CD14-positive monocyte (primary cell): ENCODE measurements at regions not wholly inside any gene's neighbourhood (a gene's known extent, or its start where the extent isn't known, plus 50 kb on each side); places are given as distances from the start of the nearest gene placed in this dataset.
"Not testable (repeated sequence)": the region's sequence is repeated elsewhere in the genome, so short reads cannot be mapped to it uniquely, and the experiment has no call there.

Experiments
- DNase-seq, 3 donors: peaks; one replicate each; pipeline ENCODE4 v3.0.0-alpha.2; 2011 to 2022
- H2AFZ ChIP-seq: 2 replicates; pipeline ENCODE4 v1.6.0; 2012; ENCODE audit warnings: mild to moderate bottlenecking, low read depth, low read length, inconsistent platforms; ENCODE audit not compliant: insufficient read depth, poor library complexity, severe bottlenecking
- H3K27ac ChIP-seq, 2 donors: 1 replicate in 1 of 2; 2 replicates in 1 of 2; pipeline ENCODE4 v1.5.1; 2012 to 2013; ENCODE audit warnings: low read length in 2 of 2, control low read depth in 1 of 2, inconsistent platforms in 1 of 2, low read depth in 1 of 2, mild to moderate bottlenecking in 1 of 2
- H3K27me3 ChIP-seq, 2 donors: one replicate each; pipeline versions ENCODE4 v1.6.0 to v1.6.1; 2011 to 2013; ENCODE audit warnings: low read length in 2 of 2; ENCODE audit not compliant: control insufficient read depth in 2 of 2, insufficient read depth in 2 of 2
- H3K36me3 ChIP-seq, 2 donors: replicated peaks in 1 of 2; 1 replicate in 1 of 2; 2 replicates in 1 of 2; pipeline versions ENCODE4 v1.5.1 to v1.6.1; 2012 to 2013; ENCODE audit warnings: low read length in 2 of 2, control low read depth in 1 of 2, inconsistent platforms in 1 of 2, mild to moderate bottlenecking in 1 of 2; ENCODE audit not compliant: insufficient read depth in 2 of 2, control insufficient read depth in 1 of 2
- H3K4me1 ChIP-seq, 2 donors: 1 replicate in 1 of 2; 2 replicates in 1 of 2; pipeline versions ENCODE4 v1.5.1 to v1.6.1; 2012 to 2013; ENCODE audit warnings: low read length in 2 of 2, control low read depth in 1 of 2, inconsistent platforms in 1 of 2, mild to moderate bottlenecking in 1 of 2, moderate library complexity in 1 of 2; ENCODE audit not compliant: insufficient read depth in 2 of 2, control insufficient read depth in 1 of 2
- H3K4me2 ChIP-seq: replicated peaks from 2 replicates; pipeline ENCODE3; 2012; ENCODE audit warnings: low read length, moderate library complexity, mild to moderate bottlenecking; ENCODE audit not compliant: poor library complexity, severe bottlenecking; ENCODE audit errors: extremely low read depth
- H3K4me3 ChIP-seq, 3 experiments: fragments of 200-600 bp in 1 of 3; sonication (generic) in 1 of 3; replicated peaks in 1 of 3; 1 replicate in 2 of 3; 2 replicates in 1 of 3; pipeline ENCODE4 v1.5.1; 2011 to 2013; ENCODE audit warnings: low read length in 3 of 3, mild to moderate bottlenecking in 3 of 3, control low read depth in 2 of 3, low read depth in 2 of 3, inconsistent platforms in 1 of 3, moderate library complexity in 1 of 3
- H3K79me2 ChIP-seq: 2 replicates; pipeline ENCODE4 v1.6.0; 2012; ENCODE audit warnings: mild to moderate bottlenecking, control low read depth, inconsistent platforms, low read length, moderate library complexity; ENCODE audit not compliant: insufficient read depth
- H3K9ac ChIP-seq: 2 replicates; pipeline ENCODE4 v1.6.0; 2017; ENCODE audit warnings: low read length, mild to moderate bottlenecking; ENCODE audit not compliant: insufficient read depth, poor library complexity, severe bottlenecking
- H3K9me3 ChIP-seq, 2 donors: replicated peaks in 1 of 2; 1 replicate in 1 of 2; 2 replicates in 1 of 2; pipeline versions ENCODE4 v1.5.1 to v1.6.1; 2012 to 2013; ENCODE audit warnings: low read length in 2 of 2, control low read depth in 1 of 2; ENCODE audit not compliant: control insufficient read depth in 1 of 2, insufficient read depth in 1 of 2
- H4K20me1 ChIP-seq: 2 replicates; pipeline ENCODE4 v1.6.0; 2012; ENCODE audit warnings: mild to moderate bottlenecking, low read length, control low read depth, moderate library complexity; ENCODE audit not compliant: insufficient read depth
- H3K27ac Mint-ChIP-seq, 7 donors: one replicate each; pipeline ENCODE4 v1.8.0; 2020; ENCODE audit warnings: mild to moderate bottlenecking in 7 of 7, mixed read lengths in 7 of 7, moderate library complexity in 6 of 7, inconsistent platforms in 2 of 7
- H3K27me3 Mint-ChIP-seq, 3 donors: one replicate each; pipeline ENCODE4 v1.8.0; 2021 to 2022; ENCODE audit warnings: low read depth in 3 of 3, mild to moderate bottlenecking in 3 of 3, mixed read lengths in 3 of 3, moderate library complexity in 3 of 3, inconsistent platforms in 1 of 3
- H3K36me3 Mint-ChIP-seq, 2 donors: one replicate each; pipeline ENCODE4 v1.8.0; 2020; ENCODE audit warnings: mixed read lengths in 2 of 2, inconsistent platforms in 1 of 2, mild to moderate bottlenecking in 1 of 2
- H3K4me1 Mint-ChIP-seq: one replicate; pipeline ENCODE4 v1.8.0; 2020; ENCODE audit warnings: mild to moderate bottlenecking, mixed read lengths
- H3K4me3 Mint-ChIP-seq, 2 donors: one replicate each; pipeline ENCODE4 v1.8.0; 2020; ENCODE audit warnings: mild to moderate bottlenecking in 2 of 2, mixed read lengths in 2 of 2, moderate library complexity in 1 of 2
- H3K9me3 Mint-ChIP-seq, 7 donors: one replicate each; pipeline ENCODE4 v1.8.0; 2020 to 2022; ENCODE audit warnings: mixed read lengths in 7 of 7, mild to moderate bottlenecking in 6 of 7, moderate library complexity in 6 of 7, inconsistent platforms in 2 of 7
- WGBS: methylation state at CpG from one replicate; pipeline ENCODE4 v1.1.5; 2013; ENCODE audit warnings: missing lambda C conversion rate; ENCODE audit not compliant: insufficient coverage; 5-methylcytosine and 5-hydroxymethylcytosine counted together
- intact Hi-C, 2 donors: fragments of 100-400 bp; cut with micrococcal nuclease; formaldehyde crosslinking; loops; one replicate each; pipeline versions ENCODE4 v1.15.0 to v1.15.1; 2023
- TF ChIP-seq, protein P1 (sequence below): fragments of 200-600 bp; IDR thresholded peaks from one replicate; pipeline ENCODE4 v1.8.0; 2022; ENCODE audit warnings: antibody characterized with exemption, mild to moderate bottlenecking

DNA sequence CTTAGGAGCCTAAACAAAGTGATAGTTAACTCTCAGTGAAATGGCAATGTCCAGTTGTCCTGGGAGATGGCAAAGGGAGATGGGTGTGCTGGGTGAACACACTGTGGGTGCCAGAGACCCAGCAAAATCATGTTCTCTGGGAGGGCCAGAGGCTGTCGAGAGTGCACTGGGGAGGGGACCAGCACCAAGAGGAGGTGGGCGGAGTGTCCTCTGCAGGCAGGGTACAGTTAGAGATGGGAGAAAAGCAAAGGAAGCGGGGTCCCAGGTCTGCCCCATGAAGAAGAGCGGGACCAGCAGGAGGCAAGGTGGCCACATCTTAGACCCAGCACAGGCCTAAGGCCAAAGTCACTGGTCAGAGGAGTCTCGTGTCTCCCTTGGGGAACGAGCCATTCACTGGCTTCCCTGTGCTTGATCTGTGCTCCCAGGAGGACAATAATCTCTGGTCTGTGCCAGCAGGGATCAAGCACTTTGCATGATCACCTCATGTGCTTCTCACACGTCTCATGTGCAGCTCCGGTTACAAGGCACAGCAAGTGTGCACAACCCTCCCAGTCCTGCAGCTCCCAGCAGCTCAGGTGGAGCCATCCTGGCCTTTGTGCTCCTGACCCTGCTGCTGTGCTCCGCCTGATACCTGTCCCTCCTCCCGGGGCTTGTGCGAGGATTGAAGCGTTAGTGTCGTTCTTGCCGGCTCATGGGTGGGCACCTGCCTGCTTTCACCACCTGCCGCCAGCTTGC lies 100.9 kb downstream of the FAM53A start:
- H2AFZ ChIP-seq: no peak overlapping the region
- Mint-ChIP-seq H3K4me3 (no peak overlapping the region), H3K4me1 (peaks cover 8% of the 10 kb centered on the region), H3K27me3 (peaks cover 0 to 8% (median 2%) of the 10 kb centered on the region in 3 donors), H3K36me3 (no peaks in the 10 kb centered on the region), H3K27ac (no peak overlapping the region), H3K9me3 (peaks cover 0 to 12% (median 4%) of the 10 kb centered on the region in 7 donors)
- peaks cover 2 to 7% of the 10 kb centered on the region in 2 donors for H3K9me3 ChIP-seq
- WGBS: 97% methylated on average over 14 of the region's 15 CpGs
- peaks cover 12 to 13% of the 10 kb centered on the region in 2 donors for H3K4me1 ChIP-seq
- H3K27me3 ChIP-seq: no peaks in the 10 kb centered on the region
- TF ChIP-seq, protein P1, sequence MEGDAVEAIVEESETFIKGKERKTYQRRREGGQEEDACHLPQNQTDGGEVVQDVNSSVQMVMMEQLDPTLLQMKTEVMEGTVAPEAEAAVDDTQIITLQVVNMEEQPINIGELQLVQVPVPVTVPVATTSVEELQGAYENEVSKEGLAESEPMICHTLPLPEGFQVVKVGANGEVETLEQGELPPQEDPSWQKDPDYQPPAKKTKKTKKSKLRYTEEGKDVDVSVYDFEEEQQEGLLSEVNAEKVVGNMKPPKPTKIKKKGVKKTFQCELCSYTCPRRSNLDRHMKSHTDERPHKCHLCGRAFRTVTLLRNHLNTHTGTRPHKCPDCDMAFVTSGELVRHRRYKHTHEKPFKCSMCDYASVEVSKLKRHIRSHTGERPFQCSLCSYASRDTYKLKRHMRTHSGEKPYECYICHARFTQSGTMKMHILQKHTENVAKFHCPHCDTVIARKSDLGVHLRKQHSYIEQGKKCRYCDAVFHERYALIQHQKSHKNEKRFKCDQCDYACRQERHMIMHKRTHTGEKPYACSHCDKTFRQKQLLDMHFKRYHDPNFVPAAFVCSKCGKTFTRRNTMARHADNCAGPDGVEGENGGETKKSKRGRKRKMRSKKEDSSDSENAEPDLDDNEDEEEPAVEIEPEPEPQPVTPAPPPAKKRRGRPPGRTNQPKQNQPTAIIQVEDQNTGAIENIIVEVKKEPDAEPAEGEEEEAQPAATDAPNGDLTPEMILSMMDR: no peak
- H3K79me2 ChIP-seq: peaks cover 4% of the 10 kb centered on the region
- no peak overlapping the region for H3K27ac ChIP-seq
- H3K4me3 ChIP-seq: no peak overlapping the region
- no peak overlapping the region for H3K9ac ChIP-seq
- intact Hi-C loops: loop anchor here (5.0 to 10.0 kb wide), 8 partner anchors 99 to 1492 kb away; partner anchors contain the start of genes FAM53A (in 2 of the 2), HAUS3 (in 1 of the 2), HTT (in 1 of the 2) and HTT-AS (in 1 of the 2)
- no peak overlapping the region for H3K4me2 ChIP-seq
- no peak for DNase-seq
- H4K20me1 ChIP-seq: no peaks in the 10 kb centered on the region
- H3K36me3 ChIP-seq: no peaks in the 10 kb centered on the region

DNA sequence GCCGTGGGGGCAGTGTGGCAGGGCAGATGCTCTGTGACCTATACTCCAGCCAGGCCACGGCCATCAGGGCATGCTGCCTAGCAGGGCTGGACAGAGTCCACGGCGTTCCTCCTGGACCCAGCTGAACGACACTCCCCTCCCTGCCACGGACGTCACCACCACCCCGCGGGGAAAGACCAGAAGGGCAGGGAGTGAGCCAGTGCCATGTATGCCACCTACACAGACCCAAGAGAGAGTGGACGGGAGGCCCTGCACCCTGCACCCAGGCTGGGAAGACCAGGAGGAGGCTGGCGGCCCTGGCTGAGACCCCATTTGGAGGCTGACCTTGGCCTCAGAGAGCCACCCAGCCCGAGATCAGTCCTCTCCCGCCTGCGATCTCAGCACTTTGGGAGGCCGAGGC lies 101.9 kb downstream of the FAM53A start:
- 90% methylated on average over 13 of the region's 15 CpGs for WGBS
- Histone ChIP-seq H2AFZ (no peak overlapping the region), H3K9me3 (peaks cover 0 to under 1% of the 10 kb centered on the region in 2 donors), H3K4me2 (no peak overlapping the region), H3K4me1 (peaks cover 13 to 15% of the 10 kb centered on the region in 2 donors), H3K4me3 (no peak overlapping the region), H3K36me3 (no peaks in the 10 kb centered on the region), H3K79me2 (peaks cover 6% of the 10 kb centered on the region), H3K9ac (no peak overlapping the region), H3K27ac (no peak overlapping the region), H3K27me3 (no peaks in the 10 kb centered on the region), H4K20me1 (no peaks in the 10 kb centered on the region)
- TF ChIP-seq, protein P1: no peak
- intact Hi-C loops: loop anchor here (5.0 to 10.0 kb wide), 8 partner anchors 100 to 1493 kb away; partner anchors contain the start of genes FAM53A (in 2 of the 2), HAUS3 (in 1 of the 2), HTT (in 1 of the 2) and HTT-AS (in 1 of the 2)
- no peak overlapping the region for H3K4me3 Mint-ChIP-seq
- H3K4me1 Mint-ChIP-seq: peaks cover 8% of the 10 kb centered on the region
- H3K9me3 Mint-ChIP-seq: peaks cover 0 to 12% (median 2%) of the 10 kb centered on the region in 7 donors
- no peak for DNase-seq
- H3K27me3 Mint-ChIP-seq: peaks cover 0 to 11% (median 1%) of the 10 kb centered on the region in 3 donors
- H3K36me3 Mint-ChIP-seq: no peaks in the 10 kb centered on the region
- H3K27ac Mint-ChIP-seq: peak overlapping the region in 1 of 7 donors; percentile 58

DNA sequence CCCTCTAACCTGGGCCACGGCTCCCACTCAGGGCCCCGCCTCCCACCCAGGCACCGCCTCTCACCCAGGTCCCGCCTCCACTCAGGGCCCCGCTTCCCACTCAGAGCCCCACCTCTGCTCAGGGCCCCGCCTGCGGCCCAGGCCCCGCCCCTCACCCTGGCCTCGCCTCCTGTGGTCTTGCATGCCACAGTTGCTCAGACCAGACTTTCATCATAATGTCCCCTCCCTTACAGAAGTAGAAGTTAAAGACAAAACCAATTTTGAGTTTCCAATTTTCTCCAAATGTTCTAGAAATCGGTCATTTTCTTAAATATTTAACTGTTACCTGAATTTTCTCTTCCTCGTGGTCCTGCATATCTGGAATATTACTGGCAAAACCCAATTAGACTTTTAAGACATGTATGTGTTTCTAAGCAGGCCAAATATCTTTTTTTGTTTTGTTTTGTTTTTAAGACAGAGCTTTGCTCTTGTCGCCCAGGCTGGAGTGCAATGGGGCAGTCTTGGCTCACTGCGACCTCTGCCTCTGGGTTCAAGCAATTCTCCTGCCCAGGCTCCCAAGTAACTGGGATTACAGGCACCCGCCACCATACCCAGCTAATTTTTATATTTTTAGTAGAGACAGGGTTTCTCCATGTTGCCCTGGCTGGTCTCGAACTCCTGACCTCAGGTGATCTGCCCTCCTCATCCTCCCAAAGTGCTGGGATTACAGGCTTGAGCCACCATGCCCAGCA lies 102.8 kb downstream of the FAM53A start:
- H4K20me1 ChIP-seq, H3K9ac ChIP-seq, H3K36me3 Mint-ChIP-seq, H3K4me1 Mint-ChIP-seq, H3K27me3 ChIP-seq, H3K9me3 Mint-ChIP-seq, H3K9me3 ChIP-seq, H3K79me2 ChIP-seq, H3K36me3 ChIP-seq: not testable (repeated sequence)
- peaks cover 0 to 11% (median 1%) of the 10 kb centered on the region in 3 donors for H3K27me3 Mint-ChIP-seq
- H3K4me3 ChIP-seq: peak overlapping the region in 1 of 3 experiments; percentile 42
- peak; percentile 95 to 99 (median 98) for DNase-seq
- intact Hi-C loops: loop anchor here (5.0 to 10.0 kb wide), 8 partner anchors 101 to 1493 kb away; partner anchors contain the start of genes FAM53A (in 2 of the 2), HAUS3 (in 1 of the 2), HTT (in 1 of the 2) and HTT-AS (in 1 of the 2)
- peaks cover 13 to 15% of the 10 kb centered on the region in 2 donors for H3K4me1 ChIP-seq
- 2% methylated on average over 9 of the region's 15 CpGs for WGBS
- peak overlapping the region; percentile 76 to 91 (median 84) for H3K27ac Mint-ChIP-seq
- peak overlapping the region; percentile 57 to 63 for H3K27ac ChIP-seq
- H3K4me2 ChIP-seq: peak overlapping the region; percentile 56
- H3K4me3 Mint-ChIP-seq: peak overlapping the region; percentile 43 to 63
- H2AFZ ChIP-seq: peak overlapping the region; percentile 27
